GM23338 (cell line): ENCODE measurements at regions not wholly inside any gene's neighbourhood (a gene's known extent, or its start where the extent isn't known, plus 50 kb on each side); places are given as distances from the start of the nearest gene placed in this dataset.

Source experiments
- ATAC-seq: fragments of 200-7000 bp; cut with Tn5 transposase; 3 replicates; pipeline ENCODE4 v1.9.1; 2020
- DNase-seq: peaks from one replicate; pipeline ENCODE4 v3.0.0-alpha.2; 2015; ENCODE audit warnings: low spot score
- H2AFZ ChIP-seq: fragments of 200-600 bp; sonication (generic); 2 replicates; pipeline ENCODE4 v1.8.0; 2016; ENCODE audit warnings: antibody characterized with exemption, mild to moderate bottlenecking, moderate library complexity
- H3F3A ChIP-seq: fragments of 200-600 bp; sonication (generic); replicated peaks from 2 replicates; pipeline ENCODE4 v1.8.0; 2017; ENCODE audit warnings: antibody characterized with exemption, mixed run types, low read depth
- H3K27ac ChIP-seq: fragments of 200-600 bp; sonication (generic); 2 replicates; pipeline ENCODE4 v1.6.1; 2016; ENCODE audit warnings: low read depth
- H3K27me3 ChIP-seq: fragments of 200-600 bp; sonication (generic); 2 replicates; pipeline ENCODE4 v1.8.0; 2016; ENCODE audit warnings: mild to moderate bottlenecking, mixed run types, moderate library complexity; ENCODE audit not compliant: insufficient read depth
- H3K36me3 ChIP-seq: fragments of 200-600 bp; sonication (generic); 2 replicates; pipeline ENCODE4 v1.8.0; 2016; ENCODE audit warnings: mild to moderate bottlenecking; ENCODE audit not compliant: insufficient read depth
- H3K4me1 ChIP-seq: fragments of 200-600 bp; sonication (generic); 2 replicates; pipeline ENCODE4 v1.8.0; 2016; ENCODE audit warnings: mild to moderate bottlenecking, moderate library complexity; ENCODE audit not compliant: insufficient read depth
- H3K4me2 ChIP-seq: fragments of 200-600 bp; sonication (generic); 2 replicates; pipeline ENCODE4 v1.7.1; 2017; ENCODE audit warnings: mixed run types
- H3K4me3 ChIP-seq: fragments of 200-600 bp; sonication (generic); 2 replicates; pipeline ENCODE4 v1.6.1; 2016; ENCODE audit warnings: mixed run types
- H3K79me2 ChIP-seq: fragments of 200-600 bp; sonication (generic); replicated peaks from 2 replicates; pipeline ENCODE4 v1.8.0; 2017; ENCODE audit warnings: mild to moderate bottlenecking; ENCODE audit not compliant: insufficient read depth
- H3K9me2 ChIP-seq: fragments of 200-600 bp; sonication (generic); 2 replicates; pipeline ENCODE4 v1.8.0; 2017; ENCODE audit not compliant: insufficient read depth
- H4K20me1 ChIP-seq: fragments of 200-600 bp; sonication (generic); replicated peaks from 2 replicates; pipeline ENCODE4 v1.8.0; 2017; ENCODE audit warnings: mild to moderate bottlenecking; ENCODE audit not compliant: insufficient read depth
- H3K27ac Mint-ChIP-seq: 2 replicates; pipeline ENCODE4 v1.8.0; 2020; ENCODE audit warnings: inconsistent platforms, mild to moderate bottlenecking, moderate library complexity, mixed read lengths
- H3K27me3 Mint-ChIP-seq: 3 replicates; pipeline ENCODE4 v1.8.0; 2022; ENCODE audit warnings: low read depth, mild to moderate bottlenecking, moderate library complexity, mixed read lengths, inconsistent platforms; ENCODE audit not compliant: insufficient read depth, poor library complexity
- H3K36me3 Mint-ChIP-seq: 3 replicates; pipeline ENCODE4 v1.8.0; 2021; ENCODE audit warnings: low read depth, mild to moderate bottlenecking, inconsistent platforms, moderate library complexity, mixed read lengths
- H3K4me1 Mint-ChIP-seq: 3 replicates; pipeline ENCODE4 v1.8.0; 2020; ENCODE audit warnings: mild to moderate bottlenecking, inconsistent platforms, mixed read lengths
- H3K4me3 Mint-ChIP-seq: 3 replicates; pipeline ENCODE4 v1.8.0; 2021; ENCODE audit warnings: moderate library complexity, mild to moderate bottlenecking, inconsistent platforms, mixed read lengths
- H3K9me3 Mint-ChIP-seq: 3 replicates; pipeline ENCODE4 v1.8.0; 2020; ENCODE audit warnings: moderate library complexity, mild to moderate bottlenecking, inconsistent platforms, mixed read lengths
- CREB1 ChIP-seq: fragments of 250-450 bp; sonication (Bioruptor Pico); IDR thresholded peaks from 2 replicates; pipeline ENCODE4 v1.5.0; 2020; ENCODE audit warnings: low read depth, mild to moderate bottlenecking, moderate library complexity
- EZH2 ChIP-seq: fragments of 200-600 bp; sonication (generic); IDR thresholded peaks from one replicate; pipeline ENCODE4 v1.8.0; 2017; ENCODE audit warnings: antibody characterized with exemption, mild to moderate bottlenecking, low read depth; ENCODE audit not compliant: unreplicated experiment
- EZH2phosphoT487 ChIP-seq: fragments of 200-600 bp; sonication (generic); IDR thresholded peaks from one replicate; pipeline ENCODE4 v1.8.1; 2018; ENCODE audit warnings: antibody characterized with exemption; ENCODE audit not compliant: unreplicated experiment
- JUNB ChIP-seq: IDR thresholded peaks from one replicate; pipeline ENCODE4 v1.6.1; 2016; ENCODE audit warnings: antibody characterized with exemption; ENCODE audit not compliant: unreplicated experiment
- NANOG ChIP-seq: IDR thresholded peaks from 2 replicates; pipeline ENCODE4 v1.6.1; 2016; ENCODE audit warnings: antibody characterized with exemption, borderline replicate concordance
- POLR2AphosphoS5 ChIP-seq: IDR thresholded peaks from 2 replicates; pipeline ENCODE4 v1.6.1; 2016; ENCODE audit warnings: antibody characterized with exemption, low read depth
- STAT1 ChIP-seq: IDR thresholded peaks from one replicate; pipeline ENCODE4 v1.6.1; 2016; ENCODE audit warnings: antibody characterized with exemption; ENCODE audit not compliant: unreplicated experiment
- ZNF114 ChIP-seq: fragments of 250-450 bp; sonication (Bioruptor Pico); IDR thresholded peaks from 2 replicates; pipeline ENCODE4 v1.5.0; 2020; ENCODE audit warnings: mild to moderate bottlenecking, moderate library complexity
- ZNF331 ChIP-seq: fragments of 250-450 bp; sonication (Bioruptor Pico); IDR thresholded peaks from 2 replicates; pipeline ENCODE4 v1.5.0; 2020; ENCODE audit warnings: low read depth, mild to moderate bottlenecking, moderate library complexity
- TF ChIP-seq, protein P1 (sequence below): fragments of 250-450 bp; sonication (Bioruptor Pico); IDR thresholded peaks from 2 replicates; pipeline ENCODE4 v1.5.0; 2020; ENCODE audit warnings: mild to moderate bottlenecking, moderate library complexity

DNA sequence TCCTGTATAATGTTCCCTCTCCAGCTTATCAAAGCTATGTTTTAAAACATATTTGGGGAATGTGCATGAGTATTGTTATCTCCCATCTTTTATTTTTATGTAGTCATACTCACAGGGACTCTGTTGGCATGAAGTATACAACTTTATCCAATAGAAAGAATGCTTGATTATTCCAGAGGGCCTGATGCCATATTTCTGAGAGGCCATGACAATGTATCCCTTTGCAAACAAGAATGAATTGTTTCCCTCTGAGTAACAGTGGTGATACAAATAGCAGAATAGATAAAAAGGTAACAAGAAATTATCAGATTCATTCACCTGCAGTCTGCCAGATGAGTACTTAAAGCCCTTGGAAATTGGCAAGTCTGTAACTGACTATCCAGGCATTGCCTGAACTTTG lies 125.9 kb downstream of the PLK2 start:
- ATAC-seq (no peak), DNase-seq (no peak)
- no peaks in the 10 kb centered on the region; the same call in 2 of the 3 replicates for H3K9me3 Mint-ChIP-seq
- Histone ChIP-seq H3K4me2 (no peak overlapping the region), H3K79me2 (no peaks in the 10 kb centered on the region), H4K20me1 (no peaks in the 10 kb centered on the region), H2AFZ (no peak overlapping the region), H3K36me3 (no peaks in the 10 kb centered on the region), H3K4me1 (no peaks in the 10 kb centered on the region), H3F3A (no peaks in the 10 kb centered on the region), H3K9me2 (no peaks in the 10 kb centered on the region), H3K27me3 (no peaks in the 10 kb centered on the region), H3K4me3 (no peak overlapping the region), H3K27ac (no peak overlapping the region)
- H3K36me3 Mint-ChIP-seq = no peaks in the 10 kb centered on the region
- no peak overlapping the region for H3K27ac Mint-ChIP-seq
- H3K4me3 Mint-ChIP-seq = no peak overlapping the region
- no peaks in the 10 kb centered on the region for H3K27me3 Mint-ChIP-seq
- TF ChIP-seq ZNF331 (CRISPR knock-in tag) (no peak), NANOG (no peak), EZH2 (no peak), STAT1 (no peak), POLR2AphosphoS5 (no peak)
- no peaks in the 10 kb centered on the region for H3K4me1 Mint-ChIP-seq

DNA sequence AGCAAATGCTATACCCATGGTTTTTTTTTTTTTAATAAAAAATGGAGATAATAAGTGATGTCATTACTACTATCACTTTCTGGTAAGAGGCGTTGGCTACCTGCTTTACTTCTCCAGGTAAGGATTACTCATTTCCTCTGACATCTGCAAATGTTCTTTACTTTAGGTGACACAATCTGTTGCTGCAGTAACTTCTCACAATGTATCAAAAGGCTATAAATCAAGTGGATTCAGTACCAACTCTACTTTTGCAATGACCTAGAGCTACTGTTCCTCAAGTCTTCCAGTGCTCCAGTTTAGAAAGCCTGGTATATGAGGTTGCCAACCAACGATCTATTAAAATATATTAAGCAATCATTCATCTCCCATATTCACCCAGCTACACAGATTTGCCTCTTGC lies 129.1 kb downstream of the PLK2 start:
- ATAC-seq = no peak

DNA sequence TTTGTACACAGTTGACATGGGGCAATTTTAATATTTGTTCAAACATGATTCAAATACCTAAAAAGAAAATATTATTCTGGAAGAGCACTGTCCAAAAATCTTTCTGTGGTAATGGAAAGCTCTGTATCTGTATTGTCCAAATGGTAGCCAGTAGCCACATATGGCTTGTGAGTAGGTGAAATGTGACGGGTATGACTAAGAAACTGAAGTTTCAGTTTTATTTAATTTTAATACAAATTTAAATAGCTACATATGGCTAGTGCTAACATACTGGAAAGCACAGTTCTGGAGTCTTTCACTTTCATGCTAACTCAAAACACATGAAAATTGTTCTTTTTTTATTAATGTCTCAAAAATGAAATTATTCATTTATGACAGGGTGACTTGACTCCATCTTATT lies 132.6 kb downstream of the PLK2 start:
- Histone ChIP-seq H3F3A (no peaks in the 10 kb centered on the region), H3K27ac (no peak overlapping the region), H4K20me1 (no peaks in the 10 kb centered on the region), H3K4me3 (no peak overlapping the region), H3K4me2 (no peak overlapping the region), H3K36me3 (no peaks in the 10 kb centered on the region), H2AFZ (no peak overlapping the region), H3K4me1 (peaks cover 15% of the 10 kb centered on the region; the same call in 1 of the 2 replicates), H3K79me2 (no peaks in the 10 kb centered on the region), H3K27me3 (no peaks in the 10 kb centered on the region), H3K9me2 (no peaks in the 10 kb centered on the region)
- DNase-seq (no peak), ATAC-seq (no peak)
- H3K36me3 Mint-ChIP-seq = no peaks in the 10 kb centered on the region
- H3K27ac Mint-ChIP-seq = no peak overlapping the region
- peaks cover 2% of the 10 kb centered on the region for H3K27me3 Mint-ChIP-seq
- H3K4me1 Mint-ChIP-seq = peaks cover 17% of the 10 kb centered on the region
- H3K4me3 Mint-ChIP-seq = no peak overlapping the region
- H3K9me3 Mint-ChIP-seq = no peaks in the 10 kb centered on the region
- TF ChIP-seq CREB1 = no peak
- TF ChIP-seq, protein P1, sequence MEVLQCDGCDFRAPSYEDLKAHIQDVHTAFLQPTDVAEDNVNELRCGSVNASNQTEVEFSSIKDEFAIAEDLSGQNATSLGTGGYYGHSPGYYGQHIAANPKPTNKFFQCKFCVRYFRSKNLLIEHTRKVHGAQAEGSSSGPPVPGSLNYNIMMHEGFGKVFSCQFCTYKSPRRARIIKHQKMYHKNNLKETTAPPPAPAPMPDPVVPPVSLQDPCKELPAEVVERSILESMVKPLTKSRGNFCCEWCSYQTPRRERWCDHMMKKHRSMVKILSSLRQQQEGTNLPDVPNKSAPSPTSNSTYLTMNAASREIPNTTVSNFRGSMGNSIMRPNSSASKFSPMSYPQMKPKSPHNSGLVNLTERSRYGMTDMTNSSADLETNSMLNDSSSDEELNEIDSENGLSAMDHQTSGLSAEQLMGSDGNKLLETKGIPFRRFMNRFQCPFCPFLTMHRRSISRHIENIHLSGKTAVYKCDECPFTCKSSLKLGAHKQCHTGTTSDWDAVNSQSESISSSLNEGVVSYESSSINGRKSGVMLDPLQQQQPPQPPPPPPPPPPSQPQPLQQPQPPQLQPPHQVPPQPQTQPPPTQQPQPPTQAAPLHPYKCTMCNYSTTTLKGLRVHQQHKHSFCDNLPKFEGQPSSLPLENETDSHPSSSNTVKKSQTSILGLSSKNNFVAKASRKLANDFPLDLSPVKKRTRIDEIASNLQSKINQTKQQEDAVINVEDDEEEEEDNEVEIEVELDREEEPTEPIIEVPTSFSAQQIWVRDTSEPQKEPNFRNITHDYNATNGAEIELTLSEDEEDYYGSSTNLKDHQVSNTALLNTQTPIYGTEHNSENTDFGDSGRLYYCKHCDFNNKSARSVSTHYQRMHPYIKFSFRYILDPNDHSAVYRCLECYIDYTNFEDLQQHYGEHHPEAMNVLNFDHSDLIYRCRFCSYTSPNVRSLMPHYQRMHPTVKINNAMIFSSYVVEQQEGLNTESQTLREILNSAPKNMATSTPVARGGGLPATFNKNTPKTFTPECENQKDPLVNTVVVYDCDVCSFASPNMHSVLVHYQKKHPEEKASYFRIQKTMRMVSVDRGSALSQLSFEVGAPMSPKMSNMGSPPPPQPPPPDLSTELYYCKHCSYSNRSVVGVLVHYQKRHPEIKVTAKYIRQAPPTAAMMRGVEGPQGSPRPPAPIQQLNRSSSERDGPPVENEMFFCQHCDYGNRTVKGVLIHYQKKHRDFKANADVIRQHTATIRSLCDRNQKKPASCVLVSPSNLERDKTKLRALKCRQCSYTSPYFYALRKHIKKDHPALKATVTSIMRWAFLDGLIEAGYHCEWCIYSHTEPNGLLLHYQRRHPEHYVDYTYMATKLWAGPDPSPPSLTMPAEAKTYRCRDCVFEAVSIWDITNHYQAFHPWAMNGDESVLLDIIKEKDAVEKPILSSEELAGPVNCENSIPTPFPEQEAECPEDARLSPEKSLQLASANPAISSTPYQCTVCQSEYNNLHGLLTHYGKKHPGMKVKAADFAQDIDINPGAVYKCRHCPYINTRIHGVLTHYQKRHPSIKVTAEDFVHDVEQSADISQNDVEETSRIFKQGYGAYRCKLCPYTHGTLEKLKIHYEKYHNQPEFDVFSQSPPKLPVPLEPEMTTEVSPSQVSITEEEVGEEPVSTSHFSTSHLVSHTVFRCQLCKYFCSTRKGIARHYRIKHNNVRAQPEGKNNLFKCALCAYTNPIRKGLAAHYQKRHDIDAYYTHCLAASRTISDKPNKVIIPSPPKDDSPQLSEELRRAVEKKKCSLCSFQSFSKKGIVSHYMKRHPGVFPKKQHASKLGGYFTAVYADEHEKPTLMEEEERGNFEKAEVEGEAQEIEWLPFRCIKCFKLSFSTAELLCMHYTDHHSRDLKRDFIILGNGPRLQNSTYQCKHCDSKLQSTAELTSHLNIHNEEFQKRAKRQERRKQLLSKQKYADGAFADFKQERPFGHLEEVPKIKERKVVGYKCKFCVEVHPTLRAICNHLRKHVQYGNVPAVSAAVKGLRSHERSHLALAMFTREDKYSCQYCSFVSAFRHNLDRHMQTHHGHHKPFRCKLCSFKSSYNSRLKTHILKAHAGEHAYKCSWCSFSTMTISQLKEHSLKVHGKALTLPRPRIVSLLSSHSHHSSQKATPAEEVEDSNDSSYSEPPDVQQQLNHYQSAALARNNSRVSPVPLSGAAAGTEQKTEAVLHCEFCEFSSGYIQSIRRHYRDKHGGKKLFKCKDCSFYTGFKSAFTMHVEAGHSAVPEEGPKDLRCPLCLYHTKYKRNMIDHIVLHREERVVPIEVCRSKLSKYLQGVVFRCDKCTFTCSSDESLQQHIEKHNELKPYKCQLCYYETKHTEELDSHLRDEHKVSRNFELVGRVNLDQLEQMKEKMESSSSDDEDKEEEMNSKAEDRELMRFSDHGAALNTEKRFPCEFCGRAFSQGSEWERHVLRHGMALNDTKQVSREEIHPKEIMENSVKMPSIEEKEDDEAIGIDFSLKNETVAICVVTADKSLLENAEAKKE (CRISPR knock-in tag) = no peak
- TF ChIP-seq STAT1 = no peak
- TF ChIP-seq ZNF114 (CRISPR knock-in tag) = no peak
- TF ChIP-seq EZH2phosphoT487 = no peak
- TF ChIP-seq EZH2 = no peak
- no peak for TF ChIP-seq JUNB

More for the DNA sequence above, 129.1 kb downstream of the PLK2 start:
- Mint-ChIP-seq H3K27ac (no peak overlapping the region), H3K4me1 (no peaks in the 10 kb centered on the region), H3K4me3 (no peak overlapping the region), H3K36me3 (no peaks in the 10 kb centered on the region), H3K9me3 (no peaks in the 10 kb centered on the region), H3K27me3 (no peaks in the 10 kb centered on the region)
- Histone ChIP-seq H3K4me3 (no peak overlapping the region), H4K20me1 (no peaks in the 10 kb centered on the region), H3K79me2 (no peaks in the 10 kb centered on the region), H3K27ac (no peak overlapping the region), H3K4me2 (no peak overlapping the region), H2AFZ (no peak overlapping the region), H3K4me1 (no peaks in the 10 kb centered on the region), H3K36me3 (no peaks in the 10 kb centered on the region), H3K9me2 (no peaks in the 10 kb centered on the region), H3F3A (no peaks in the 10 kb centered on the region), H3K27me3 (no peaks in the 10 kb centered on the region)
- DNase-seq = no peak
- TF ChIP-seq JUNB (no peak), EZH2phosphoT487 (no peak), ZNF331 (CRISPR knock-in tag) (no peak)
